ENCODE measurements at regions not wholly inside any gene's neighbourhood (a gene's known extent, or its start where the extent isn't known, plus 50 kb on each side); places are given as distances from the start of the nearest gene placed in this dataset.
"Not testable (repeated sequence)": the region's sequence is repeated elsewhere in the genome, so short reads cannot be mapped to it uniquely, and the experiment has no call there.

GRCh38 chr11:38159038-38159437 lies 1561.0 kb upstream of the RAG2 start:
- DNase-seq (ENCODE audit: low read depth, low spot score): no peak

GRCh38 chr11:38156495-38157146 lies 1558.6 kb upstream of the RAG2 start:
- no peak for DNase-seq (ENCODE audit: low read depth, low spot score)

GRCh38 chr11:38155856-38156255 lies 1557.8 kb upstream of the RAG2 start:
- no peak for DNase-seq (ENCODE audit: low read depth, low spot score)

GRCh38 chr11:38153985-38154384 lies 1555.9 kb upstream of the RAG2 start:
- no peak for DNase-seq (ENCODE audit: low read depth, low spot score)

GRCh38 chr11:38143852-38144251 lies 1545.8 kb upstream of the RAG2 start:
- DNase-seq (ENCODE audit: low read depth, low spot score): no peak

- no peak for DNase-seq (ENCODE audit: low read depth, low spot score)
These were observed 1540.9 kb upstream of the RAG2 start for GRCh38 chr11:38138972-38139371.

- DNase-seq (ENCODE audit: low read depth, low spot score): no peak
These were observed 1538.9 kb upstream of the RAG2 start for GRCh38 chr11:38136887-38137286.

GRCh38 chr11:38131535-38131934 lies 1533.5 kb upstream of the RAG2 start:
- DNase-seq (ENCODE audit: low read depth, low spot score): no peak

- DNase-seq (ENCODE audit: low read depth, low spot score): no peak
These were observed 1532.9 kb upstream of the RAG2 start for GRCh38 chr11:38130976-38131375.

- DNase-seq (ENCODE audit: low read depth, low spot score): no peak
These were observed 1532.5 kb upstream of the RAG2 start for GRCh38 chr11:38130514-38130913.

GRCh38 chr11:38123673-38124072 lies 1525.6 kb upstream of the RAG2 start:
- DNase-seq (ENCODE audit: low read depth, low spot score): no peak

GRCh38 chr11:38116616-38117015 lies 1518.6 kb upstream of the RAG2 start:
- DNase-seq (ENCODE audit: low read depth, low spot score): not testable (repeated sequence)

GRCh38 chr11:38115381-38115780 lies 1517.3 kb upstream of the RAG2 start:
- DNase-seq (ENCODE audit: low read depth, low spot score): not testable (repeated sequence)

- DNase-seq (ENCODE audit: low read depth, low spot score): no peak
These were observed 1502.9 kb upstream of the RAG2 start for GRCh38 chr11:38100836-38101462.

GRCh38 chr11:38095268-38095667 lies 1497.2 kb upstream of the RAG2 start:
- DNase-seq (ENCODE audit: low read depth, low spot score): no peak

GRCh38 chr11:38089726-38090125 lies 1491.7 kb upstream of the RAG2 start:
- DNase-seq (ENCODE audit: low read depth, low spot score): no peak

GRCh38 chr11:38060920-38061319 lies 1462.9 kb upstream of the RAG2 start:
- DNase-seq (ENCODE audit: low read depth, low spot score): no peak

- no peak for DNase-seq (ENCODE audit: low read depth, low spot score)
These were observed 1462.1 kb upstream of the RAG2 start for GRCh38 chr11:38060136-38060535.

GRCh38 chr11:38046571-38047135 lies 1448.6 kb upstream of the RAG2 start:
- DNase-seq (ENCODE audit: low read depth, low spot score): no peak

- no peak for DNase-seq (ENCODE audit: low read depth, low spot score)
These were observed 1445.0 kb upstream of the RAG2 start for GRCh38 chr11:38043060-38043459.

GRCh38 chr11:38038777-38039176 lies 1440.7 kb upstream of the RAG2 start:
- DNase-seq (ENCODE audit: low read depth, low spot score): no peak

- DNase-seq (ENCODE audit: low read depth, low spot score): no peak
These were observed 1421.2 kb upstream of the RAG2 start for GRCh38 chr11:38019072-38019775.

- DNase-seq (ENCODE audit: low read depth, low spot score): peak; percentile 29
These were observed 1416.4 kb upstream of the RAG2 start for GRCh38 chr11:38014405-38014804.
